ENCODE measurements at regions not wholly inside any gene's neighbourhood (a gene's known extent, or its start where the extent isn't known, plus 50 kb on each side); places are given as distances from the start of the nearest gene placed in this dataset.

GRCh38 chr7:31398815-31399214 lies 58.3 kb upstream of the NEUROD6 start:
- TF ChIP-seq CREB1 (IDR thresholded peaks at IDR 0.05; ENCODE audit: low read depth) (no peak), YY1 (IDR thresholded peaks at IDR 0.05; ENCODE audit: low read depth) (no peak), TEAD4 (IDR thresholded peaks at IDR 0.05) (no peak), FOXM1 (IDR thresholded peaks at IDR 0.05; ENCODE audit: borderline replicate concordance, low read depth) (no peak), REST (IDR thresholded peaks at IDR 0.05; ENCODE audit: low read depth) (no peak)
